GM12875 (cell line): ENCODE measurements at regions not wholly inside any gene's neighbourhood (a gene's known extent, or its start where the extent isn't known, plus 50 kb on each side); places are given as distances from the start of the nearest gene placed in this dataset.

ENCODE experiments used
- H3K4me3 ChIP-seq: one replicate; pipeline ENCODE4 v1.5.1; 2011; ENCODE audit warnings: low read depth, low read length, control low read depth
- CTCF ChIP-seq: IDR thresholded peaks from 2 replicates; pipeline ENCODE4 v1.5.1; 2011; ENCODE audit warnings: low read depth, mild to moderate bottlenecking, control low read depth, inconsistent platforms, low read length, moderate library complexity, borderline replicate concordance; ENCODE audit not compliant: insufficient read depth

- no peak for TF ChIP-seq CTCF
- no peak overlapping the region for H3K4me3 ChIP-seq
These were observed 140.9 kb downstream of the RHOU start for GRCh38 chr1:228876187-228876586.

- TF ChIP-seq CTCF = no peak
- H3K4me3 ChIP-seq = no peak overlapping the region
These were observed 143.9 kb downstream of the RHOU start for GRCh38 chr1:228879164-228879563.

- H3K4me3 ChIP-seq = no peak overlapping the region
- TF ChIP-seq CTCF = no peak
These were observed 146.9 kb downstream of the RHOU start for GRCh38 chr1:228882041-228882770.

GRCh38 chr1:228882771-228883450 lies 147.6 kb downstream of the RHOU start:
- no peak overlapping the region for H3K4me3 ChIP-seq
- no peak for TF ChIP-seq CTCF

GRCh38 chr1:228883535-228883934 lies 148.3 kb downstream of the RHOU start:
- no peak overlapping the region for H3K4me3 ChIP-seq
- no peak for TF ChIP-seq CTCF

- H3K4me3 ChIP-seq = no peak overlapping the region
- no peak for TF ChIP-seq CTCF
These were observed 148.9 kb downstream of the RHOU start for GRCh38 chr1:228884196-228884595.
